ENCODE measurements at regions not wholly inside any gene's neighbourhood (a gene's known extent, or its start where the extent isn't known, plus 50 kb on each side); places are given as distances from the start of the nearest gene placed in this dataset.

DNA sequence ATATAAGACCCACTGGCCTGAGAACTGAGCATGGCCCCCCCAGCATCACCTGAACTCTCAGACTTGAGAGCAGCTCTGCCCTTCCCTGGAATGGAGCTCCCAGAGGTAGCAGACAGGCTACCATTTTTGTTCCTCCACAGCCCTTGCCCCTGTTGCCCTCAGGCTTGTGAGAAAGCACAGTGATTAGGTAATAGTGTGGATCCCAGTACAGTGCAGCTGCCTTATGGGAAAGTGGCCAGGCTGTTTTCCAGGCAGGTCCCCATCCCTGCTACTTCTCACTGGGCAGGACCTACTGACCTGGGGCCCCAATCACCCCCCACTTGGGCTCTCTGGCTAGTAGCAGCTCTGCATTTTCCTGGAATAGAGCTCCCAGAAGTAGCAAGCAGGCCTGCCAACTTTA, 834.0 kb downstream of the DACH1 start:
- TF ChIP-seq, protein P1, sequence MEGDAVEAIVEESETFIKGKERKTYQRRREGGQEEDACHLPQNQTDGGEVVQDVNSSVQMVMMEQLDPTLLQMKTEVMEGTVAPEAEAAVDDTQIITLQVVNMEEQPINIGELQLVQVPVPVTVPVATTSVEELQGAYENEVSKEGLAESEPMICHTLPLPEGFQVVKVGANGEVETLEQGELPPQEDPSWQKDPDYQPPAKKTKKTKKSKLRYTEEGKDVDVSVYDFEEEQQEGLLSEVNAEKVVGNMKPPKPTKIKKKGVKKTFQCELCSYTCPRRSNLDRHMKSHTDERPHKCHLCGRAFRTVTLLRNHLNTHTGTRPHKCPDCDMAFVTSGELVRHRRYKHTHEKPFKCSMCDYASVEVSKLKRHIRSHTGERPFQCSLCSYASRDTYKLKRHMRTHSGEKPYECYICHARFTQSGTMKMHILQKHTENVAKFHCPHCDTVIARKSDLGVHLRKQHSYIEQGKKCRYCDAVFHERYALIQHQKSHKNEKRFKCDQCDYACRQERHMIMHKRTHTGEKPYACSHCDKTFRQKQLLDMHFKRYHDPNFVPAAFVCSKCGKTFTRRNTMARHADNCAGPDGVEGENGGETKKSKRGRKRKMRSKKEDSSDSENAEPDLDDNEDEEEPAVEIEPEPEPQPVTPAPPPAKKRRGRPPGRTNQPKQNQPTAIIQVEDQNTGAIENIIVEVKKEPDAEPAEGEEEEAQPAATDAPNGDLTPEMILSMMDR (IDR thresholded peaks at IDR 0.05; ENCODE audit: borderline replicate concordance, extremely low read depth, low read length, poor library complexity, severe bottlenecking), result no peak
- no peak for TF ChIP-seq EZH2 (IDR thresholded peaks at IDR 0.05; ENCODE audit: borderline replicate concordance, low read depth, low read length, severe bottlenecking)

All from DND-41 (cell line).